Smooth muscle cell (in vitro differentiated cells): ENCODE measurements at regions not wholly inside any gene's neighbourhood (a gene's known extent, or its start where the extent isn't known, plus 50 kb on each side); places are given as distances from the start of the nearest gene placed in this dataset.

ENCODE experiments used
- DNase-seq: peaks from one replicate; lab custom pipeline; 2025; ENCODE audit not compliant: unreplicated experiment; lab: John Stamatoyannopoulos, UW
- H2AFZ ChIP-seq: fragments of 200-600 bp; sonication (generic); 2 replicates; pipeline ENCODE4 v1.6.0; 2016; ENCODE audit warnings: antibody characterized with exemption, low read depth, mild to moderate bottlenecking
- H3F3A ChIP-seq: fragments of 200-600 bp; sonication (generic); 2 replicates; pipeline ENCODE4 v1.6.0; 2017; ENCODE audit warnings: antibody characterized with exemption, low read depth
- H3K27ac ChIP-seq: fragments of 200-600 bp; sonication (generic); 2 replicates; pipeline ENCODE4 v1.5.1; 2016; ENCODE audit warnings: low read depth, mild to moderate bottlenecking
- H3K27me3 ChIP-seq: fragments of 200-600 bp; sonication (generic); 2 replicates; pipeline ENCODE4 v1.6.1; 2016; ENCODE audit warnings: low read depth, mild to moderate bottlenecking
- H3K36me3 ChIP-seq: fragments of 200-600 bp; sonication (generic); 2 replicates; pipeline ENCODE4 v1.5.1; 2016; ENCODE audit warnings: low read depth
- H3K4me1 ChIP-seq: fragments of 200-600 bp; sonication (generic); 2 replicates; pipeline ENCODE4 v1.5.1; 2016; ENCODE audit warnings: low read depth
- H3K4me2 ChIP-seq: fragments of 200-600 bp; sonication (generic); 2 replicates; pipeline ENCODE4 v1.6.0; 2016; ENCODE audit warnings: mild to moderate bottlenecking
- H3K4me3 ChIP-seq: fragments of 200-600 bp; sonication (generic); 2 replicates; pipeline ENCODE4 v1.5.1; 2016; ENCODE audit warnings: mild to moderate bottlenecking
- H3K79me2 ChIP-seq: fragments of 200-600 bp; sonication (generic); 2 replicates; pipeline ENCODE4 v1.6.0; 2016; ENCODE audit warnings: low read depth, mild to moderate bottlenecking
- H3K9ac ChIP-seq: fragments of 200-600 bp; sonication (generic); 2 replicates; pipeline ENCODE4 v1.6.0; 2016; ENCODE audit warnings: low read depth
- H3K9me3 ChIP-seq: fragments of 200-600 bp; sonication (generic); replicated peaks from 2 replicates; pipeline ENCODE4 v1.5.1; 2016; ENCODE audit warnings: low read depth
- H4K20me1 ChIP-seq: fragments of 200-600 bp; sonication (generic); 2 replicates; pipeline ENCODE4 v1.6.0; 2016; ENCODE audit warnings: low read depth
- WGBS: methylation state at CpG from one replicate; pipeline ENCODE4 v1.1.7; 2016; ENCODE audit warnings: low lambda C conversion rate; 5-methylcytosine and 5-hydroxymethylcytosine counted together
- TF ChIP-seq, protein P1 (sequence below): fragments of 200-600 bp; sonication (generic); IDR thresholded peaks from 2 replicates; pipeline ENCODE4 v1.5.1; 2017; ENCODE audit warnings: borderline replicate concordance, mild to moderate bottlenecking, antibody characterized with exemption; ENCODE audit not compliant: insufficient read depth, poor library complexity, severe bottlenecking

DNA sequence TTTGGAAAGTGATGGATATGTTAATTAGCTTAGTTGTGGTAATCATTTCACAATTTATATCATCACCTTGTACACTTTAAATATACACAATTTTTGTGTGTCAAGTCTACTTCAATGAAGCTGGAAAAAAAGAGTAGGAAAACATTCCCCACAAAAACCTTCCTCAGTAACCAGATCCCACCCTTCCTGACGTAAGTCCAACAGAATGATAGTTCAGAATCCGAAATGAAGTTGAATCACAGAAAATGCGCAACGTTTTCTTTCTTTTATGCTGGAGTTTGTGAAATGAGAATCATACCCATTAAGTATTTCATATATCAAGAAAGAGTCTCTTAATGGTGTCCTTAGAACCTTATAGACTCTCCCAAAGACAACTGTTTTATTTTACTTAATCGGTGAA is 292.9 kb downstream of the USP46 start:
- H3K27me3 ChIP-seq = no peaks in the 10 kb centered on the region
- no peak overlapping the region for H2AFZ ChIP-seq
- WGBS = 91% methylated on average over 5 of the region's 5 CpGs
- H3K9me3 ChIP-seq = no peaks in the 10 kb centered on the region
- TF ChIP-seq, protein P1, sequence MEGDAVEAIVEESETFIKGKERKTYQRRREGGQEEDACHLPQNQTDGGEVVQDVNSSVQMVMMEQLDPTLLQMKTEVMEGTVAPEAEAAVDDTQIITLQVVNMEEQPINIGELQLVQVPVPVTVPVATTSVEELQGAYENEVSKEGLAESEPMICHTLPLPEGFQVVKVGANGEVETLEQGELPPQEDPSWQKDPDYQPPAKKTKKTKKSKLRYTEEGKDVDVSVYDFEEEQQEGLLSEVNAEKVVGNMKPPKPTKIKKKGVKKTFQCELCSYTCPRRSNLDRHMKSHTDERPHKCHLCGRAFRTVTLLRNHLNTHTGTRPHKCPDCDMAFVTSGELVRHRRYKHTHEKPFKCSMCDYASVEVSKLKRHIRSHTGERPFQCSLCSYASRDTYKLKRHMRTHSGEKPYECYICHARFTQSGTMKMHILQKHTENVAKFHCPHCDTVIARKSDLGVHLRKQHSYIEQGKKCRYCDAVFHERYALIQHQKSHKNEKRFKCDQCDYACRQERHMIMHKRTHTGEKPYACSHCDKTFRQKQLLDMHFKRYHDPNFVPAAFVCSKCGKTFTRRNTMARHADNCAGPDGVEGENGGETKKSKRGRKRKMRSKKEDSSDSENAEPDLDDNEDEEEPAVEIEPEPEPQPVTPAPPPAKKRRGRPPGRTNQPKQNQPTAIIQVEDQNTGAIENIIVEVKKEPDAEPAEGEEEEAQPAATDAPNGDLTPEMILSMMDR = no peak
- H4K20me1 ChIP-seq = no peaks in the 10 kb centered on the region
- no peak overlapping the region for H3K27ac ChIP-seq
- no peak overlapping the region for H3K4me2 ChIP-seq
- no peak overlapping the region for H3K4me3 ChIP-seq
- no peaks in the 10 kb centered on the region for H3K4me1 ChIP-seq
- no peak overlapping the region for H3K9ac ChIP-seq
- no peaks in the 10 kb centered on the region for H3K79me2 ChIP-seq
- no peak for DNase-seq
- H3F3A ChIP-seq = no peaks in the 10 kb centered on the region
- no peaks in the 10 kb centered on the region for H3K36me3 ChIP-seq

DNA sequence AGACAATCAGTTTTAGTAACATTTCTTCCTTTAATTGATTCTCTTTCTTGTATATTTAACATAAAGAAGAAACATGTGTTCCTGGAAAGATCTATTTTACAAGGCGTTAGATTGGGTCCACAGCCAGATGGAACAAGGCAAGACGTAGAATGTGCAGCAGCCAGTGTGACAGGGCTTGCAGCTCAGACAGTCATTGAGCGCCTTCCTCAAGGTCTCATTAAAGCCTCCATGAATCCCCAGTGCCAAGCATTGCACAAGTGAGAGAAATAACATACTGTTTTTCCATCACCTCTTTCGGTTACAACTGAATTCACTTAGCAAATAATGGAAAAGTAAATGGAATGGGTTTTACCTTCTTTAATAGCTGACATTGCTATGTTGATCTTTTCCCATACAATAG is 292.5 kb downstream of the USP46 start:
- no peaks in the 10 kb centered on the region for H3K36me3 ChIP-seq
- H3K4me1 ChIP-seq = no peaks in the 10 kb centered on the region
- no peak overlapping the region for H3K4me3 ChIP-seq
- H3F3A ChIP-seq = no peaks in the 10 kb centered on the region
- H4K20me1 ChIP-seq = no peaks in the 10 kb centered on the region
- H3K9me3 ChIP-seq = no peaks in the 10 kb centered on the region
- no peak for DNase-seq
- 56% methylated on average over 4 of the region's 4 CpGs for WGBS
- no peaks in the 10 kb centered on the region for H3K79me2 ChIP-seq
- H3K4me2 ChIP-seq = no peak overlapping the region
- no peak overlapping the region for H3K9ac ChIP-seq
- no peak overlapping the region for H2AFZ ChIP-seq
- no peaks in the 10 kb centered on the region for H3K27me3 ChIP-seq
- H3K27ac ChIP-seq = no peak overlapping the region
- TF ChIP-seq, protein P1 = no peak

DNA sequence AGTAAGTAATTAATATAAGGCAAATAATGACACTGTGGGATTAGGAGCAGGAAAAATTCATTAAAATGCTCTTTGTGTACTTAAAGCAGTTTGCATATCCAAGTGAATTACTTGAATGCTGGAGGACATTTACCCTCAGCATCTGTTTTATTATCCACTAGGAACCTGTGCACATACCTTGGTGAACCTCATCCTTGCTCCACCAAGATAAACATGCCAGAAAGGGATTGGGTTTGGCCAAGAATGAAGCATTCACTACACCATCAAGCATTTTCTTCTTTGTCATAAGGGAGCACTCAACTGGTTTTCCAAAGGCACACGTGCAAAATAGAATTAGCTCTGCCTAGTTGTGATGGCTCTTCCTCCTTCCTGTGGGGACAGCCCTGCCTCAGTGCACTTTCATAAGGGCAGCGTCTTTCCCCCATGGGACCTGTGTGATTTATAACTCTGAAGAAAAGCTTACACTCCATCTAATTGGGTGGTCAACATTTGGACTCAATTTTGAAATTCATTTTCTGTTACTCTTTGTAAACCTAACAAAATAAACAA is 291.7 kb downstream of the USP46 start:
- TF ChIP-seq, protein P1 = no peak
- 84% methylated on average over 2 of the region's 2 CpGs for WGBS
- H3K9me3 ChIP-seq = no peaks in the 10 kb centered on the region

DNA sequence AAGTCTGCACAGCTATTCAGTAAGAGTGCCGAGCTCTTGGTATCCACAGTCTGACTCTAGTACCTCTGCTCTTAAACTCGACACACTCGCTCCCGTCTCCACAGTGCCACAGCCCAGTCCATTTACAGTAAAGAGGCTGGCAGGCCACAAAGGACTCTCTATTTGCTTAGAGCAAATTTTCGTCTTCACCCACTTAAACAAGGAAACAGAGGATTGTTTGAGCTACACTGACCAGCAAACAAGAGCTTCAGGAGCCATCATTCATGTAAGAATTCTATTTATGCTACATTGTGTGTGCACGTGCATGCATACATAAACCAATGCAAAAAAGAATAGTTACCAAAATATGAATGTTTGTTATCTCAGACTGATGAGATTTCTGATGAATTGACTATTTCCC is 290.2 kb downstream of the USP46 start:
- Histone ChIP-seq H3K79me2 (no peaks in the 10 kb centered on the region), H3F3A (no peaks in the 10 kb centered on the region), H3K4me3 (no peak overlapping the region), H3K27ac (no peak overlapping the region), H3K27me3 (no peaks in the 10 kb centered on the region), H3K4me1 (no peaks in the 10 kb centered on the region), H3K36me3 (no peaks in the 10 kb centered on the region), H3K9me3 (no peaks in the 10 kb centered on the region), H3K9ac (no peak overlapping the region), H4K20me1 (no peaks in the 10 kb centered on the region), H3K4me2 (no peak overlapping the region), H2AFZ (no peak overlapping the region)
- DNase-seq = no peak
- WGBS = 75% methylated on average over 6 of the region's 6 CpGs
- TF ChIP-seq, protein P1 = no peak

More for the DNA sequence above, 291.7 kb downstream of the USP46 start:
- no peak for DNase-seq
- H3K4me1 ChIP-seq = no peaks in the 10 kb centered on the region
- no peak overlapping the region for H3K27ac ChIP-seq
- no peaks in the 10 kb centered on the region for H3K27me3 ChIP-seq
- no peak overlapping the region for H2AFZ ChIP-seq
- no peaks in the 10 kb centered on the region for H3K36me3 ChIP-seq
- no peak overlapping the region for H3K9ac ChIP-seq
- H4K20me1 ChIP-seq = no peaks in the 10 kb centered on the region
- H3K79me2 ChIP-seq = no peaks in the 10 kb centered on the region
- no peak overlapping the region for H3K4me3 ChIP-seq
- H3F3A ChIP-seq = no peaks in the 10 kb centered on the region
- no peak overlapping the region for H3K4me2 ChIP-seq
